IMR-90 (cell line): ENCODE measurements at regions not wholly inside any gene's neighbourhood (a gene's known extent, or its start where the extent isn't known, plus 50 kb on each side); places are given as distances from the start of the nearest gene placed in this dataset.

Source experiments
- ATAC-seq: fragments of 200-7000 bp; cut with Tn5 transposase; 2 replicates; pipeline ENCODE4 v1.9.1; 2020; ENCODE audit warnings: low read depth, mild to moderate bottlenecking, moderate library complexity
- BruUV-seq: library from RNA; stranded (reverse); fragments of 400-500 nt; replicated peaks from 2 replicates; lab custom pipeline; 2021; lab: Mats Ljungman, UMichigan
- CTCF ChIA-PET: fragments of 300-600 bp; formaldehyde crosslinking; extraction: SDS; loops from one replicate; lab custom pipeline; 2021; ENCODE audit warnings: antibody characterized with exemption; lab: Yijun Ruan, JAX
- POLR2A ChIA-PET: fragments of 300-600 bp; sonication (Branson Sonifier 250); formaldehyde crosslinking; loops from one replicate; lab custom pipeline; 2022; ENCODE audit warnings: antibody characterized with exemption; ENCODE audit not compliant: unreplicated experiment; lab: Charles Lee
- DNase-seq: peaks from one replicate; pipeline ENCODE4 v3.0.0; 2013
- H2AFZ ChIP-seq: replicated peaks from 2 replicates; pipeline ENCODE3; 2013; ENCODE audit warnings: low read length, mild to moderate bottlenecking; ENCODE audit not compliant: poor library complexity
- H2AK5ac ChIP-seq: 2 replicates; pipeline ENCODE4 v1.6.1; 2013; ENCODE audit warnings: low read depth, low read length, inconsistent platforms
- H2AK9ac ChIP-seq: replicated peaks from 2 replicates; pipeline ENCODE3; 2013; ENCODE audit warnings: mild to moderate bottlenecking, low read depth, low read length, moderate library complexity; ENCODE audit not compliant: poor library complexity
- H2BK120ac ChIP-seq: 2 replicates; pipeline ENCODE4 v1.6.1; 2013; ENCODE audit warnings: low read depth, low read length, inconsistent platforms
- H2BK15ac ChIP-seq: 3 replicates; pipeline ENCODE4 v1.6.1; 2013; ENCODE audit warnings: low read depth, low read length, inconsistent platforms
- H2BK20ac ChIP-seq: 2 replicates; pipeline ENCODE4 v1.6.1; 2013; ENCODE audit warnings: low read depth, mild to moderate bottlenecking, inconsistent platforms, low read length, moderate library complexity
- H2BK5ac ChIP-seq: 2 replicates; pipeline ENCODE4 v1.6.1; 2013; ENCODE audit warnings: mild to moderate bottlenecking, low read depth, low read length, inconsistent platforms; ENCODE audit not compliant: poor library complexity, severe bottlenecking
- H3K14ac ChIP-seq: replicated peaks from 2 replicates; pipeline ENCODE4 v1.6.1; 2013; ENCODE audit warnings: low read depth, low read length, inconsistent platforms
- H3K18ac ChIP-seq: 2 replicates; pipeline ENCODE4 v1.6.1; 2013; ENCODE audit warnings: low read depth, low read length, control low read depth
- H3K23ac ChIP-seq: 2 replicates; pipeline ENCODE4 v1.6.1; 2013; ENCODE audit warnings: low read depth, low read length, inconsistent platforms
- H3K27ac ChIP-seq: 2 replicates; pipeline ENCODE4 v1.5.1; 2013; ENCODE audit warnings: mild to moderate bottlenecking, control low read depth, low read length; ENCODE audit not compliant: insufficient read depth
- H3K27me3 ChIP-seq: 2 replicates; pipeline ENCODE4 v1.6.1; 2013; ENCODE audit warnings: low read length; ENCODE audit not compliant: control insufficient read depth, insufficient read depth
- H3K36me3 ChIP-seq: 2 replicates; pipeline ENCODE4 v1.6.1; 2013; ENCODE audit warnings: low read length, mixed read lengths; ENCODE audit not compliant: control insufficient read depth, insufficient read depth
- H3K4ac ChIP-seq: 2 replicates; pipeline ENCODE4 v1.6.1; 2013; ENCODE audit warnings: low read depth, low read length, inconsistent platforms
- H3K4me1 ChIP-seq: 2 replicates; pipeline ENCODE4 v1.6.1; 2013; ENCODE audit warnings: low read length, mixed read lengths; ENCODE audit not compliant: control insufficient read depth, insufficient read depth
- H3K4me2 ChIP-seq: 2 replicates; pipeline ENCODE4 v1.6.1; 2013; ENCODE audit warnings: low read depth, mild to moderate bottlenecking, control low read depth, low read length, moderate library complexity
- H3K4me3 ChIP-seq: 2 replicates; pipeline ENCODE4 v1.5.1; 2013; ENCODE audit warnings: low read depth, mild to moderate bottlenecking, control low read depth, low read length, moderate library complexity; ENCODE audit not compliant: insufficient read depth
- H3K56ac ChIP-seq: 2 replicates; pipeline ENCODE4 v1.6.1; 2013; ENCODE audit warnings: low read length, inconsistent platforms; ENCODE audit not compliant: insufficient read depth; ENCODE audit errors: extremely low read depth
- H3K79me1 ChIP-seq, 2 experiments: 2 replicates each; pipeline ENCODE4 v1.6.1; 2013; ENCODE audit warnings: low read length in 2 of 2, inconsistent platforms in 1 of 2, low read depth in 1 of 2
- H3K9ac ChIP-seq: 2 replicates; pipeline ENCODE4 v1.6.1; 2013; ENCODE audit warnings: low read depth, low read length, control low read depth
- H3K9me1 ChIP-seq: 2 replicates; pipeline ENCODE4 v1.6.1; 2013; ENCODE audit warnings: low read length, inconsistent platforms; ENCODE audit not compliant: insufficient read depth
- H3K9me3 ChIP-seq: 2 replicates; pipeline ENCODE4 v1.6.1; 2013; ENCODE audit warnings: low read length; ENCODE audit not compliant: control insufficient read depth, insufficient read depth
- H4K20me1 ChIP-seq: 2 replicates; pipeline ENCODE4 v1.6.1; 2013; ENCODE audit warnings: low read length, inconsistent platforms; ENCODE audit not compliant: insufficient read depth
- H4K5ac ChIP-seq: 2 replicates; pipeline ENCODE4 v1.6.1; 2013; ENCODE audit warnings: mild to moderate bottlenecking, low read depth, low read length, control low read depth
- H4K8ac ChIP-seq, 2 experiments: 2 replicates each; pipeline ENCODE4 v1.6.1; 2013; ENCODE audit warnings: low read depth in 2 of 2, low read length in 2 of 2, control low read depth in 1 of 2, inconsistent platforms in 1 of 2
- H4K91ac ChIP-seq: 2 replicates; pipeline ENCODE4 v1.6.1; 2013; ENCODE audit warnings: low read depth, low read length, inconsistent platforms; ENCODE audit not compliant: insufficient read depth
- BHLHE40 ChIP-seq: fragments of 150-350 bp; IDR thresholded peaks from 2 replicates; pipeline ENCODE4 v1.6.1; 2016; ENCODE audit warnings: mild to moderate bottlenecking, low read depth, low read length
- CEBPB ChIP-seq: IDR thresholded peaks from 2 replicates; pipeline ENCODE4 v1.6.1; 2012; ENCODE audit warnings: low read depth, low read length, improper control_type of control experiment
- CHD1 ChIP-seq: IDR thresholded peaks from 2 replicates; pipeline ENCODE4 v1.6.1; 2012; ENCODE audit warnings: low read depth, low read length, improper control_type of control experiment
- CTCF ChIP-seq: conservative IDR thresholded peaks from 2 replicates; pipeline ENCODE4 v1.5.1; 2012; ENCODE audit warnings: mild to moderate bottlenecking, low read depth, low read length, improper control_type of control experiment
- ELK1 ChIP-seq: fragments of 150-350 bp; IDR thresholded peaks from 2 replicates; pipeline ENCODE4 v1.6.1; 2016; ENCODE audit warnings: low read depth, mild to moderate bottlenecking, low read length, moderate library complexity, borderline replicate concordance
- FOS ChIP-seq: fragments of 150-350 bp; IDR thresholded peaks from 2 replicates; pipeline ENCODE4 v1.6.1; 2016; ENCODE audit warnings: low read depth, low read length
- MAFK ChIP-seq: IDR thresholded peaks from 2 replicates; pipeline ENCODE4 v1.6.1; 2012; ENCODE audit warnings: low read depth, low read length, improper control_type of control experiment
- MAZ ChIP-seq: IDR thresholded peaks from 2 replicates; pipeline ENCODE4 v1.6.1; 2012; ENCODE audit warnings: low read depth, mild to moderate bottlenecking, low read length, improper control_type of control experiment, moderate library complexity, borderline replicate concordance
- MXI1 ChIP-seq: IDR thresholded peaks from 2 replicates; pipeline ENCODE4 v1.6.1; 2012; ENCODE audit warnings: low read depth, mild to moderate bottlenecking, low read length, moderate library complexity, borderline replicate concordance
- NFE2L2 ChIP-seq: fragments of 150-350 bp; IDR thresholded peaks from 2 replicates; pipeline ENCODE4 v1.6.1; 2016; ENCODE audit warnings: low read depth, mild to moderate bottlenecking, low read length
- POLR2A ChIP-seq: IDR thresholded peaks from 2 replicates; pipeline ENCODE4 v1.6.1; 2012; ENCODE audit warnings: mild to moderate bottlenecking, low read depth, low read length
- RAD21 ChIP-seq: IDR thresholded peaks from 2 replicates; pipeline ENCODE4 v1.6.1; 2012; ENCODE audit warnings: low read length, improper control_type of control experiment
- RCOR1 ChIP-seq: IDR thresholded peaks from 2 replicates; pipeline ENCODE4 v1.6.1; 2012; ENCODE audit warnings: mild to moderate bottlenecking, low read length, improper control_type of control experiment; ENCODE audit not compliant: insufficient replicate concordance
- RFX5 ChIP-seq: IDR thresholded peaks from 2 replicates; pipeline ENCODE4 v1.8.0; 2012; ENCODE audit warnings: low read depth, mild to moderate bottlenecking, low read length, moderate library complexity
- SMC3 ChIP-seq: fragments of 150-350 bp; IDR thresholded peaks from 2 replicates; pipeline ENCODE4 v1.6.1; 2016; ENCODE audit warnings: low read depth, mild to moderate bottlenecking, antibody characterized with exemption, low read length, moderate library complexity
- USF2 ChIP-seq: fragments of 150-350 bp; IDR thresholded peaks from 2 replicates; pipeline ENCODE4 v1.6.1; 2017; ENCODE audit warnings: mild to moderate bottlenecking, antibody characterized with exemption, low read length, low read depth
- WGBS, 2 experiments: methylation state at CpG; one replicate each; pipeline versions ENCODE4 v1.1.5 to v1.1.7; 2013; ENCODE audit warnings: missing lambda C conversion rate in 2 of 2; ENCODE audit not compliant: insufficient read length in 1 of 2; ENCODE audit errors: extremely low coverage in 2 of 2; 5-methylcytosine and 5-hydroxymethylcytosine counted together
- dilution Hi-C: fragments of 300-500 bp; cut with HindIII; formaldehyde crosslinking; loops from one replicate; pipeline ENCODE4 v1.14.3; 2018; ENCODE audit warnings: low sequenced_read_pairs; ENCODE audit not compliant: unreplicated experiment
- in situ Hi-C: fragments of 300-500 bp; cut with MboI; formaldehyde crosslinking; loops from 3 replicates; pipeline ENCODE4 v1.14.3; 2019; ENCODE audit warnings: low sequenced_read_pairs, inconsistent platforms, mixed read lengths
- intact Hi-C: fragments of 100-400 bp; cut with micrococcal nuclease; formaldehyde crosslinking; loops from 2 replicates; pipeline ENCODE4 v1.10.0; 2022

GRCh38 chr15:31585240-31585639, 258.6 kb downstream of the KLF13 start:
- Histone ChIP-seq H3K9ac (no peak overlapping the region), H2BK15ac (no peak overlapping the region), H3K23ac (no peak overlapping the region), H4K20me1 (no peaks in the 10 kb centered on the region), H3K14ac (no peak overlapping the region), H4K5ac (no peak overlapping the region), H2AFZ (no peak overlapping the region), H3K4ac (no peak overlapping the region), H2BK20ac (no peak overlapping the region), H3K79me1 (no peaks in the 10 kb centered on the region), H3K18ac (no peak overlapping the region), H2BK5ac (no peak overlapping the region), H2BK120ac (no peak overlapping the region), H3K56ac (no peak overlapping the region), H3K4me2 (no peak overlapping the region), H2AK9ac (no peak overlapping the region), H3K4me1 (no peaks in the 10 kb centered on the region; the same call in 1 of the 2 replicates), H3K4me3 (no peak overlapping the region), H3K9me1 (no peaks in the 10 kb centered on the region; the same call in 1 of the 2 replicates), H3K27ac (no peak overlapping the region), H3K36me3 (no peaks in the 10 kb centered on the region), H2AK5ac (no peak overlapping the region), H4K8ac (no peak overlapping the region), H3K9me3 (0 out of 2 replicates have a peak, but pooled peaks cover 4% of the 10 kb centered on the region), H3K27me3 (no peaks in the 10 kb centered on the region; the same call in 1 of the 2 replicates), H4K91ac (no peak overlapping the region)
- no TSS peak for BruUV-seq
- ATAC-seq = no peak
- in situ Hi-C loops = no loop called here
- dilution Hi-C loops = no loop called here
- no peak for TF ChIP-seq SMC3
- no peak for TF ChIP-seq RFX5
- TF ChIP-seq RAD21 = no peak
- TF ChIP-seq CTCF = no peak
- TF ChIP-seq MXI1 = no peak
- no peak for TF ChIP-seq MAZ
- no peak for TF ChIP-seq ELK1
- TF ChIP-seq CHD1 = no peak
- no peak for TF ChIP-seq USF2
- no peak for TF ChIP-seq NFE2L2
- no peak for TF ChIP-seq FOS
- TF ChIP-seq CEBPB = no peak
- no peak for TF ChIP-seq RCOR1
- TF ChIP-seq POLR2A = no peak
- TF ChIP-seq BHLHE40 = no peak
- TF ChIP-seq MAFK = no peak
- ChIA-PET CTCF (no interaction called here), POLR2A (no interaction called here)
- no CpG with 5 or more reads among the region's 9 CpGs for WGBS, 2 experiments
- intact Hi-C loops = no loop called here
- no peak for DNase-seq
